ENCODE measurements at regions not wholly inside any gene's neighbourhood (a gene's known extent, or its start where the extent isn't known, plus 50 kb on each side); places are given as distances from the start of the nearest gene placed in this dataset.

DNA sequence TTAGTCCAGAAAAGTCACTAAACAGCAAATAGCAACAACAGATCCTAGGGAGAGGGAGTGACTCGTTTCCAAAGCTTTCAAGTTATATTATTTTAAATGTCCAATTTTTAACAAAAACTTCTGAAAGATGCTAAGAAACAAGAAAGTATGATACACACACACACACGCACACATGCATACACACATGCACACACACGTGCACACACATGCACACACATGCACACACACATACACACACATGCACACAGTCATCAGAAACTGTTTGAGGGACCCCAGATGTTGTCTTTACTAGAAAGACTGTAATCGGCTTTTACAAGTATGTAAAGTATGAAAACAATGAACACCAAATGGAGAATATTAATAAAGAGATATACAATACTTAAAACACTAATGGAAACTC is 825.4 kb downstream of the UQCRFS1 start:
- Mint-ChIP-seq H3K9me3 (peaks cover 2% of the 10 kb centered on the region), H3K4me3 (no peak overlapping the region), H3K36me3 (ENCODE audit: low read depth) (no peaks in the 10 kb centered on the region), H3K27ac (ENCODE audit: unreplicated experiment) (no peak overlapping the region), H3K4me1 (no peaks in the 10 kb centered on the region), H3K27me3 (ENCODE audit: low read depth) (peaks cover 17% of the 10 kb centered on the region)
- DNase-seq (ENCODE audit: low read depth, low spot score), result no peak
- no peak for TF ChIP-seq CTCF (conservative IDR thresholded peaks at IDR 0.05)

DNA sequence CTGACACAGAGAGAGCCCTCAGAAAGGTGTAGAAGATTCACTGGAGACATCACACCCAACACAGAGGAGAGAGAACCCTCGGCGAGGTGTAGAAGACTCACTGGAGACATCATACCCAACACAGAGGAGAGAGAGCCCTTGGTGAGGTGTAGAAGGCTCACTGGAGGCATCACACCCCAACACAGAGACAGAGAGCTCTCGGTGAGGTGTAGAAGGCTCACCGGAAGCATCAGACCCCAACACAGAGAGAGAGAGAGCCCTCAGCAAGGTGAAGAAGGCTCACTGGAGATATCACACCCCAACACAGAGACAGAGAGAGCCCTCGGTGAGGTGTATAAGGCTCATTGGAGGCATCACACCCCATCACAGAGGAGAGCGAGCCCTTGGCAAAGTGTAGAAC is 826.5 kb downstream of the UQCRFS1 start:
- Mint-ChIP-seq H3K9me3 (peaks cover 2% of the 10 kb centered on the region), H3K36me3 (ENCODE audit: low read depth) (no peaks in the 10 kb centered on the region), H3K27me3 (ENCODE audit: low read depth) (peaks cover 22% of the 10 kb centered on the region), H3K4me1 (no peaks in the 10 kb centered on the region), H3K27ac (ENCODE audit: unreplicated experiment) (no peak overlapping the region), H3K4me3 (no peak overlapping the region)
- no peak for DNase-seq (ENCODE audit: low read depth, low spot score)
- TF ChIP-seq CTCF (conservative IDR thresholded peaks at IDR 0.05), result no peak

DNA sequence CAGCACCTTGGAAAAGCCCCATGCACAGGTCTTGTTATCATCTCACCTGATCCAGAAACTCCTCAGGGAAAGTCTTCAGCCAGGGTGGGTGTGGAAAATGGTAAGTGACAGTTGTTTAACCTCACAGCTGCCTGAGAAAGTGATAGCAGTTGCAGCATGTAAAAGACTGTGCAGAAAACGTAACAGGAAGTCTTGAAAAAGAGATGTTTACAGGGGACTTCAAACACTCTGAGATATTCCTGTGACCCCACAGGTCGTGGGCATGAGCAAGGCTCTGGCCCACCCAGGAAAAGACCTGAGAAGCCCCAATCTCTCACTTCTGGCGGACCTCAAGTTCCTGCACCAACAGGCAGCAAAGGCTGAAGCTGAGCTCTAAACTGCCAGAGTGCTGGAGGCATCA is 826.9 kb downstream of the UQCRFS1 start:
- no peak overlapping the region for H3K4me3 Mint-ChIP-seq
- no peaks in the 10 kb centered on the region for H3K36me3 Mint-ChIP-seq (ENCODE audit: low read depth)
- DNase-seq (ENCODE audit: low read depth, low spot score), result no peak
- TF ChIP-seq CTCF (conservative IDR thresholded peaks at IDR 0.05), result no peak
- H3K4me1 Mint-ChIP-seq, result no peaks in the 10 kb centered on the region
- H3K27ac Mint-ChIP-seq (ENCODE audit: unreplicated experiment), result no peak overlapping the region
- peaks cover 2% of the 10 kb centered on the region for H3K9me3 Mint-ChIP-seq
- peaks cover 22% of the 10 kb centered on the region for H3K27me3 Mint-ChIP-seq (ENCODE audit: low read depth)

DNA sequence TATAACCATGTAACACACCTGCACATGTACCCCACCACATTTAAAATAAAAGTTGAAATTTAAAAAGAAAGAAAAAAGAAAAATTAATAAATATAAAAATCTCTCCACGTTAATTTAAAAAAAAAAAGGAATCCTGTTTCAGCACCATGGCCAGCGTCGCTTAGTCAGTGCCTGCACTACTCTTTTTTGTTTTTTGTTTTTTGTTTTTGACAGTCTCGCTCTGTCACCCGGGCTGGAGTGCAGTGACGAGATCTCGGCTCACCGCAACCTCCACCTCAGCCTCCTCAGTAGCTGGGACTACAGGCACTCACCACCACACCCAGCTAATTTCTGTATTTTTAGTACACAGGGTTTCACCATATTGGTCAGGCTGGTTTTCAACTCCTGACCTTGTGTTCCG is 835.9 kb downstream of the UQCRFS1 start:
- H3K36me3 Mint-ChIP-seq (ENCODE audit: low read depth), result no peaks in the 10 kb centered on the region
- H3K4me1 Mint-ChIP-seq, result no peaks in the 10 kb centered on the region
- H3K9me3 Mint-ChIP-seq, result no peaks in the 10 kb centered on the region
- peaks cover 31% of the 10 kb centered on the region for H3K27me3 Mint-ChIP-seq (ENCODE audit: low read depth)
- TF ChIP-seq CTCF (conservative IDR thresholded peaks at IDR 0.05), result no peak
- H3K27ac Mint-ChIP-seq (ENCODE audit: unreplicated experiment), result no peak overlapping the region
- peak; percentile 11 for DNase-seq (ENCODE audit: low read depth, low spot score)
- H3K4me3 Mint-ChIP-seq, result no peak overlapping the region

DNA sequence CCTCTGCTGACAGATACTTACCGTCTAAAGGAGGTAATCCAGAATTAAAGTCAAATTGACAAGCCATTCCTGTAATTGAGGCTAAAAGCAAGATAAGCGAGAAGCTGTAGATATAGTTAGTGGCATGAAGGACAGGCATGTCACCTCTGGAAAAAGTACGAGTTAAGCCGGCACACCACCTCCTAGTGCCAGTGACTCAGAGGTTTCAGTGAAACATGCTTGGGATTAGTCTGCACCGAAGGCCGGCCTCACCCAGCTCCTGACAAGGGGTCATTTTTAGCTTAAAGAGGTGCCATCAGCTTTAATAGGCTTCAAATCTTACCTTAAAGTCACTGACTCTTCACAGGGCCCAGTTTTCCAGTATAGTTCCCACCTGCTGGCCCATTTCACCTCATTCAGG is 838.0 kb downstream of the UQCRFS1 start:
- H3K9me3 Mint-ChIP-seq, result no peaks in the 10 kb centered on the region
- no peak for DNase-seq (ENCODE audit: low read depth, low spot score)
- H3K4me1 Mint-ChIP-seq, result no peaks in the 10 kb centered on the region
- H3K27me3 Mint-ChIP-seq (ENCODE audit: low read depth), result peaks cover 26% of the 10 kb centered on the region
- no peaks in the 10 kb centered on the region for H3K36me3 Mint-ChIP-seq (ENCODE audit: low read depth)
- TF ChIP-seq CTCF (conservative IDR thresholded peaks at IDR 0.05), result no peak
- H3K27ac Mint-ChIP-seq (ENCODE audit: unreplicated experiment), result no peak overlapping the region
- no peak overlapping the region for H3K4me3 Mint-ChIP-seq
